Activated B cell treated with CpG ODN at 0.5 μM for 24 hours (primary cell): ENCODE measurements at regions not wholly inside any gene's neighbourhood (a gene's known extent, or its start where the extent isn't known, plus 50 kb on each side); places are given as distances from the start of the nearest gene placed in this dataset.

Experiments
- ATAC-seq: fragments of 200-7000 bp; cut with Tn5 transposase; one replicate; pipeline ENCODE4 v1.10.0; 2021; ENCODE audit warnings: low read depth, mild to moderate bottlenecking, moderate library complexity
- CTCF ChIA-PET: fragments of 350-600 bp; sonication (Branson Sonifier 250); formaldehyde crosslinking; loops from one replicate; lab custom pipeline; 2021; ENCODE audit warnings: antibody characterized with exemption; lab: Charles Lee
- POLR2A ChIA-PET: fragments of 350-600 bp; sonication (Branson Sonifier 250); formaldehyde crosslinking; loops from one replicate; lab custom pipeline; 2021; ENCODE audit warnings: antibody characterized with exemption; lab: Charles Lee
- DNase-seq: peaks from one replicate; pipeline ENCODE4 v3.0.0; 2022
- H3K27ac Mint-ChIP-seq: one replicate; pipeline ENCODE4 v1.8.0; 2020; ENCODE audit warnings: mixed read lengths
- H3K27me3 Mint-ChIP-seq: one replicate; pipeline ENCODE4 v1.8.0; 2021; ENCODE audit warnings: mixed read lengths
- H3K36me3 Mint-ChIP-seq: one replicate; pipeline ENCODE4 v1.8.0; 2021; ENCODE audit warnings: low read depth, mixed read lengths
- H3K4me1 Mint-ChIP-seq: one replicate; pipeline ENCODE4 v1.8.0; 2021; ENCODE audit warnings: mixed read lengths
- H3K4me3 Mint-ChIP-seq: one replicate; pipeline ENCODE4 v1.8.0; 2020; ENCODE audit warnings: mild to moderate bottlenecking, mixed read lengths
- H3K9me3 Mint-ChIP-seq: one replicate; pipeline ENCODE4 v1.8.0; 2020; ENCODE audit warnings: mixed read lengths
- intact Hi-C: fragments of 100-400 bp; cut with micrococcal nuclease; formaldehyde crosslinking; loops from one replicate; pipeline ENCODE4 v1.15.1; 2024
- TF ChIP-seq, protein P1 (sequence below): fragments of 200-600 bp; IDR thresholded peaks from one replicate; pipeline ENCODE4 v1.8.0; 2022; ENCODE audit warnings: antibody characterized with exemption, mild to moderate bottlenecking

DNA sequence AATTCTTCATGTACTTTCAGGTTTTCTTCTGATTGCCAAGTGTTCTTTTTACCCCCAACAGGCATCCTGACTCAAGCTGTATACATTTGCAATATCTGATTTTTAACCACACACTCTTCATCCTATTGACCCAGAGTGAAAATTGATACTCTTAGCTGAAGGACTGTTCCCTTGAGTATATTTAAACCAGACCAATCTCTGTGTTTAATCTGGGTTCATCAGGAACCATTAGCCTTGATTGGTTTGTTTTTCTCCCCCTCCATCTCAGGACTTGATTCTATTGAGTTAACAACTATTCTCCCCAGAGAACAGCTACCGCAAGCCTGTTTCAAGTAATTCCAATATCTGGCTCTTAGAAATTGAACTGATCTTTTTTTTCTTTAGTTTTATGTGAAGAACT is 222.3 kb upstream of the NOVA1 start:
- TF ChIP-seq, protein P1, sequence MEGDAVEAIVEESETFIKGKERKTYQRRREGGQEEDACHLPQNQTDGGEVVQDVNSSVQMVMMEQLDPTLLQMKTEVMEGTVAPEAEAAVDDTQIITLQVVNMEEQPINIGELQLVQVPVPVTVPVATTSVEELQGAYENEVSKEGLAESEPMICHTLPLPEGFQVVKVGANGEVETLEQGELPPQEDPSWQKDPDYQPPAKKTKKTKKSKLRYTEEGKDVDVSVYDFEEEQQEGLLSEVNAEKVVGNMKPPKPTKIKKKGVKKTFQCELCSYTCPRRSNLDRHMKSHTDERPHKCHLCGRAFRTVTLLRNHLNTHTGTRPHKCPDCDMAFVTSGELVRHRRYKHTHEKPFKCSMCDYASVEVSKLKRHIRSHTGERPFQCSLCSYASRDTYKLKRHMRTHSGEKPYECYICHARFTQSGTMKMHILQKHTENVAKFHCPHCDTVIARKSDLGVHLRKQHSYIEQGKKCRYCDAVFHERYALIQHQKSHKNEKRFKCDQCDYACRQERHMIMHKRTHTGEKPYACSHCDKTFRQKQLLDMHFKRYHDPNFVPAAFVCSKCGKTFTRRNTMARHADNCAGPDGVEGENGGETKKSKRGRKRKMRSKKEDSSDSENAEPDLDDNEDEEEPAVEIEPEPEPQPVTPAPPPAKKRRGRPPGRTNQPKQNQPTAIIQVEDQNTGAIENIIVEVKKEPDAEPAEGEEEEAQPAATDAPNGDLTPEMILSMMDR, result no peak
- H3K9me3 Mint-ChIP-seq, result peaks cover 3% of the 10 kb centered on the region
- H3K27ac Mint-ChIP-seq, result no peak overlapping the region
- DNase-seq (no peak), ATAC-seq (no peak)
- no peaks in the 10 kb centered on the region for H3K4me1 Mint-ChIP-seq
- intact Hi-C loops, result no loop called here
- CTCF ChIA-PET, result no interaction called here
- POLR2A ChIA-PET, result no interaction called here
- H3K27me3 Mint-ChIP-seq, result no peaks in the 10 kb centered on the region
- no peaks in the 10 kb centered on the region for H3K36me3 Mint-ChIP-seq
- H3K4me3 Mint-ChIP-seq, result no peak overlapping the region

DNA sequence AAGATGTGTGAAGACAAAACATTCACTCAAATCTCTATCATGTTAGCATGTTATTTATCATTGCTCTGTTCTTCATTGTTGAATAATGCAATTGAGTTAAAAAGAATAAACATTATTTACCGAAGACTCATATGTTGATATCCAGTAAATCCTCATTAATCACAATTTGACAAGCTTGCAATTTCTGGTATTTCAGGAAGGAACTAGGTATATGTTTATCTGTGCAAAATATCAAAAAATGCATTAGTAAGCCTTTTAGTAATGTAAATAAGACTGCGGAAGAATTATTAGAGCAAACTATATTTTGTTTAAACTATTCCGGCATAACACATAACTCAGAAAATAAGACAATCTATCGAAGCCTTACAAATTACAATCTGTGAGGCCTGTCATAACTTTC is 222.7 kb upstream of the NOVA1 start:
- no peak overlapping the region for H3K4me3 Mint-ChIP-seq
- intact Hi-C loops, result no loop called here
- TF ChIP-seq, protein P1, result no peak
- H3K27me3 Mint-ChIP-seq, result no peaks in the 10 kb centered on the region
- no peaks in the 10 kb centered on the region for H3K36me3 Mint-ChIP-seq
- no peak overlapping the region for H3K27ac Mint-ChIP-seq
- H3K4me1 Mint-ChIP-seq, result no peaks in the 10 kb centered on the region
- peaks cover 3% of the 10 kb centered on the region for H3K9me3 Mint-ChIP-seq
- DNase-seq, result no peak
- POLR2A ChIA-PET, result no interaction called here
- no peak for ATAC-seq
- CTCF ChIA-PET, result no interaction called here

DNA sequence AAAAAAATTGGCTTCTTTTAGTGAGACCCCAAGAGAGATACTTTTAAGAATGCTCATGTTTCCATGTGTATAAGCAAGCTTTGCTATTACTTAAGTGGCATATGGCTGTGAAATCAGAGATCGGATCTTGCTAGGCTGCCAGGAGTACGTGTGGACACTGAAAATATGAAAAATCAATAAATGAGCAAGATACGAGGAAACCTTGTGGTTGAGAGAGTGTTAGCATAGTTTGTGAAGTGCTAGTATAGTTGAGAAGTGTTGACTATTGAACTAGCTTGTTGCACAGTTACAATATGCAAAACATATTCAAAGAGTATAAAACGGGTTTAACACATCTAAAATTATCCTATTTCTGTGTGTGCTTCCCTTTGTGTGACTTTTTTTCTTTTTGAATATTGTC is 230.9 kb upstream of the NOVA1 start:
- DNase-seq (no peak), ATAC-seq (no peak)
- H3K27ac Mint-ChIP-seq, result no peak overlapping the region
- ChIA-PET CTCF (no interaction called here), POLR2A (no interaction called here)
- H3K36me3 Mint-ChIP-seq, result no peaks in the 10 kb centered on the region
- intact Hi-C loops, result no loop called here
- H3K4me1 Mint-ChIP-seq, result no peaks in the 10 kb centered on the region
- TF ChIP-seq, protein P1, result no peak
- peaks cover 8% of the 10 kb centered on the region for H3K9me3 Mint-ChIP-seq
- H3K4me3 Mint-ChIP-seq, result no peak overlapping the region
- H3K27me3 Mint-ChIP-seq, result no peaks in the 10 kb centered on the region

DNA sequence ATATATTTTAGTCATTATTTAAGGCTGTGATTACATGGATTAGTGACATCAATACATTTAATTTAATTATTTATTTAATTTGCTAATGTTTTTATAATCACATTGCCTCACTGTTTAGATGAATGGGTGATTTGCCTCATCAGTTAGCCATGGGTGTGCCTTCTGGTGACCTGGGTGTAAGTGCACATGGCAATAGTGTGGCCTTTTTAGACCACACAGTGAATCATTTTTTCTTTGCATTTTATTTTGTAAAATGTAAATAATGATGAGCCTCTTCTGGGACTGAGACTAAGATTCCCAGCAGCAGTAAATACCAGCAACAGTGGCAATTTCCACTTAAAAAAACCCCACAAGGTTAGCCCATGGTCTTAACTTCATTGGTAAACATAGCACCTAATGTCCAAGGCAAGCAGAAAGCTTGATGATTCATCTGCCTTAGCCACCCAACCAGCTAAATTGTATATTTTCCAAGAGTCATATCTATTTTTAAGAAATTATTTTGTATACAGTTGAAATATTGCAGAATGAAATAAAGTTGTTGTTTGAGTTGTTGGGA is 235.9 kb upstream of the NOVA1 start:
- CTCF ChIA-PET, result no interaction called here
- intact Hi-C loops, result no loop called here
- TF ChIP-seq, protein P1, result no peak
- H3K27ac Mint-ChIP-seq, result no peak overlapping the region
- no peaks in the 10 kb centered on the region for H3K36me3 Mint-ChIP-seq
- no peaks in the 10 kb centered on the region for H3K27me3 Mint-ChIP-seq
- H3K9me3 Mint-ChIP-seq, result peaks cover 11% of the 10 kb centered on the region
- ATAC-seq (no peak), DNase-seq (no peak)
- no peaks in the 10 kb centered on the region for H3K4me1 Mint-ChIP-seq
- POLR2A ChIA-PET, result no interaction called here
- H3K4me3 Mint-ChIP-seq, result no peak overlapping the region

DNA sequence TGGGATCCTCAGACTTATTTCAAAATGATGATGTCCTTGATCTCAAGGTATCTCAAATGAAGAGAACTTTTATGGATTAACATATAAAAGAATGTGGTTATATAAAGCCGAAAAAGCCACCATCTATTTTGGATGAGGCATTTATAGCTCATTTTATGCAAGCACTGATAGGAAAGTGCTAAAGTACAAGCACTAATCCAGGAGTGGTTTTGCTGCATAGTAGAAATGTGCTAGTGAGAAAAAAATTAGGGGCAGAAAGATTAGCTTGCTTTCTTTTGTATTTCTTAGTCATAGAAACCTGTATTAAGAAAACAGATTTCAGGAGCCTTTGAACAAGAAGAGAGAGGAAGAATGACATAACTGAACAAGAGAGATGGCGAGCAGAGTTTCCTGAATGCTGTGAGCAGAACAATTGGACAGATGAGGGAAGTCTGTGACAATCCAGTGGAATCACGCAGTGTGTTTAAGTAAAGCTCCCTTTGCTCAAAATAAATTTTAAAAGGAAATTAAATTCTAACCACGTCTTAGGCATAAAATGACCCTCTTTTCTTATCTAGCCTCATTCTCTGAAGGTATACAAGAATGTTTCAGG is 238.2 kb upstream of the NOVA1 start:
- H3K36me3 Mint-ChIP-seq, result no peaks in the 10 kb centered on the region
- ChIA-PET CTCF (no interaction called here), POLR2A (no interaction called here)
- DNase-seq, result no peak
- no peak overlapping the region for H3K4me3 Mint-ChIP-seq
- H3K9me3 Mint-ChIP-seq, result peaks cover 11% of the 10 kb centered on the region
- intact Hi-C loops, result no loop called here
- no peaks in the 10 kb centered on the region for H3K27me3 Mint-ChIP-seq
- H3K27ac Mint-ChIP-seq, result no peak overlapping the region
- TF ChIP-seq, protein P1, result no peak
- no peaks in the 10 kb centered on the region for H3K4me1 Mint-ChIP-seq
- no peak for ATAC-seq
